GM18873 (cell line): ENCODE measurements at regions not wholly inside any gene's neighbourhood (a gene's known extent, or its start where the extent isn't known, plus 50 kb on each side); places are given as distances from the start of the nearest gene placed in this dataset.
"Not testable (repeated sequence)": the region's sequence is repeated elsewhere in the genome, so short reads cannot be mapped to it uniquely, and the experiment has no call there.

Experiments
- ATAC-seq: cut with Tn5 transposase; IDR thresholded peaks from one replicate; pipeline ENCODE4 v1.9.1; 2021; ENCODE audit warnings: mild to moderate bottlenecking, moderate library complexity, moderate number of reproducible peaks; ENCODE audit not compliant: unreplicated experiment, low FRiP score

GRCh38 chr1:4489486-4489885 lies 164.9 kb upstream of the AJAP1 start:
- ATAC-seq, result no peak

GRCh38 chr1:4489992-4490391 lies 164.4 kb upstream of the AJAP1 start:
- not testable (repeated sequence) for ATAC-seq

- no peak for ATAC-seq
Measured at GRCh38 chr1:4494027-4494426, 160.4 kb upstream of the AJAP1 start.

- no peak for ATAC-seq
Measured at GRCh38 chr1:4494558-4494957, 159.9 kb upstream of the AJAP1 start.

- no peak for ATAC-seq
Measured at GRCh38 chr1:4495809-4496208, 158.6 kb upstream of the AJAP1 start.

GRCh38 chr1:4500441-4500840 lies 154.0 kb upstream of the AJAP1 start:
- ATAC-seq, result no peak

DNA sequence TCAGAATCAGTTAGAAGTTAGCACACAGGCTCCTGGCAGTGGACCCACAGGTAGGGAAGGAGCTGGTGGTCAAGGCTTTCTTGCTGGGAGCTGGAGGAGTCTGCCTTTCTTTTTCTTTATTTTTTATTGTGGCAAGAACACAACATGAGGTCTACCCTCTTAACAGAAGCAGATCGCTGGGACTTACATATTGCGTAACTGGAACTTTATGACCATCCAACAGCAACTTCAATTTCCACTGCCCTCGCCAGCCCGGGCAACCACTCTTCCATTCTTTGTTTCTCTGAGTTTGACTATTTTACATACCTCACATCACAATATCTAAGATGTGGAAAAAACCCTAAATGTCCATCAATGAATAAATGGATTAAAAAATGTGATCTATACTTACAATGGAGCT lies 147.8 kb upstream of the AJAP1 start:
- ATAC-seq, result no peak

GRCh38 chr1:4509206-4509605 lies 145.2 kb upstream of the AJAP1 start:
- ATAC-seq, result no peak

DNA sequence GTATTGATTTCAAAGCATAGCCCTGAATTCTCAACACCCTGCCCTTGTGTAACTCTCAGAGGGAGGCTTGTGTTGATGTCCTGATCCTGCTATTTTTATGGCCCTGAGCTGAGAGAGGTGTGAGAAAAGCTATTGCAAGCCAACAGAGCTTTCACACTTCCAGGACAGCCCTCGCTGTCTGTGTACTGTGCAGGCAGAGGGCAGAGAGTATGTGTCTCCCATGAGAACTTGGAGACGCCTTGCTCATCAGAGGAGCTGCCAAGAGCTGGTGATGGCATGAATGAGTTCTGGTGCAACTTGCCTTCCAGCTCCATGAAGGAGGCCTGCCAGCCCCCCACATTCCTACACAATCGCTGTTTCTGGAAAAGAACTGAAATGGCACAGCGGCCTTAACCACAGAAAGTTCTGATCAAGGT lies 144.1 kb upstream of the AJAP1 start:
- no peak for ATAC-seq

DNA sequence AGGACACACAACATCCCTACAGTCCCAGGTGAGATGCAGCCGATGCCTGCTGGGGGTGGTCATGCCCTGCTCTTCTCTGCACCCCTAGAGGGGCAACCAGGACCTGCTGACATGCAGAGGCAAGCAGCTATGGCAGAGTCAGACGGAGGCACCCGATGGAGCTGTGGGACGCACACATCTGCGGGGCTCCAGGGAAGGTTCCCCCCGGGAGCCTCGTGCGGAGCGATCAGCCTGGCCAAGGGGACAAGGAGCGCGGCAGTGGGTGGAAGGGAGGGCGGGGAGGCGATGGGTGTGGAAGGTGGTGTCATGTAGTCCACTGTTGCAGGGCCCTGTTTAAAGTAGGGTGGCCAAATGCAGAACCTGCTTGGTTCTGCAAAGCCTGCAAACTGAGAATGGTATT lies 143.0 kb upstream of the AJAP1 start:
- no peak for ATAC-seq

DNA sequence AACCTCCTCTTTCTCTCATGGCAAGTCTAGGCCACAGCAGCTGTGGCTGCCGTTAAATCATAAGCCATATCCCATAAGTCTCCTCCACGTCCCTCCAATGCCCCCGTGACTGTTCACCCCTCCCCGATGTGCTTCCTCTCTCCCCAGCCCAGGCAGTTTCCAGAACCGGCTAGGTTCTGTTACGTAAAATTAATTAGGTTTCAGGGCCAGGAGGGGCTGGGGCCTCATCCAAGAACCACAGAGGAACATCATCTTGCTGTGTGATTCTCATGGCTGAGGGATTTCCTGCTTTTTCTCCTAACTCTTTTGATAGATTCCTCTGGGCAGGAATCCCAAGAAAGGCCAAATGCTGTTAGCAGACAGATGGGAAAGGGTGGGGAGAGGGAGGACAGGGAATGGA lies 141.8 kb upstream of the AJAP1 start:
- no peak for ATAC-seq

GRCh38 chr1:4513685-4514084 lies 140.7 kb upstream of the AJAP1 start:
- ATAC-seq, result no peak

GRCh38 chr1:4515727-4516289 lies 138.6 kb upstream of the AJAP1 start:
- no peak for ATAC-seq

DNA sequence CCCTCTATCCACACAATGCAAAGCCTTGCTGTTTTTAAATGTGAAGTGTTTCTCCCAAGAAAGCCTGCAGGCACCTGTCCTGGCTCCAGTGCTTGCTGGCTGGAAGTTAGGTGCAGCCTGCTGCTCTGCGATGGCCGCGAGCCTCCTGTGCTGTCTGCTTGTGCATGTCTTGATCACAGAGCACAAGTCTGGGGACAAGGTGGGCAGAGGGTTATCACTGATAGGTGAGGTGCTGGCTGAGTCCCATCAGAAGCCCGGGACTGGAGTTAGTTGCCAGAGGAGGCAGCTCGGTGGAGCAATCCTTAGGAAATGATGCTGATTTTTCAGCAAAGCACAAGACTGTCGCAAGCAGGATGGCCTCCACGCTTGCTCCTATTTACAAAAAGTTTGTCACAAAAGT lies 137.8 kb upstream of the AJAP1 start:
- no peak for ATAC-seq

DNA sequence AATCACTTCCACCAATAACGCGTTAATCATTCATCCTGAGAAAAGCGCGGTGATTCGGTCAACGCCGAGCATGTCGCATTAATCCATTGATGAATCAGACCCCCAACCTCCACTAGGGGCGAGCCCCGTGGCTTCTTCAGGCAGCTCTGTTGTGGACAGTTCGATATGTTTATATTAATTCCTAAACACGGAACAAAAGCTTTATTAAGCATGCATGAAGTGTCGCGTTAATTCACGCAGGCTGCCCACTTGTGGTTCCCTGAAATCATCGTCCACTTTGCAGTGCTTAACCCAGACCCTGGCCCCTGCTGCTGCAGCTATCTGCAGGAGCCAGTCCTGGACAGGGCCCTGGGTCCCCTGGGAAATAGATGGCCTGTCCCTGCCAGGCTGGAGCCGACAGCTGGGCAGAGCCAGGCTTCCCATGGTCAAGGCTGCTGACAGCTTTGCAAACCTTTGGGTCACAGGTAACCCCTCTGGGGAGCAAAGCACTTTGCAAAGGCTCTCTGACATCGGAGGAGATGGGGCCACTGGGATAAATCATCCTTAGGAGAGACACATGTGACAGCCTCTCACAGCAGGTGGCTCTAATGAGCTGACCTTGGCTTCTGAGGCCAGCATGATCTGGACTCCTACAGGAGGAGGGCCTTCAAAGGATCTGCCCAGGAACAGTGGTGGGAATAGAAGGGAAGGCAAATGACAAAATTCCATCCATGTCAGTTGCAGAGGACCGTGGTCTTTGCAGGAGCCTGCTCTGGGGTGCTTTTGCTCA lies 137.0 kb upstream of the AJAP1 start:
- no peak for ATAC-seq

DNA sequence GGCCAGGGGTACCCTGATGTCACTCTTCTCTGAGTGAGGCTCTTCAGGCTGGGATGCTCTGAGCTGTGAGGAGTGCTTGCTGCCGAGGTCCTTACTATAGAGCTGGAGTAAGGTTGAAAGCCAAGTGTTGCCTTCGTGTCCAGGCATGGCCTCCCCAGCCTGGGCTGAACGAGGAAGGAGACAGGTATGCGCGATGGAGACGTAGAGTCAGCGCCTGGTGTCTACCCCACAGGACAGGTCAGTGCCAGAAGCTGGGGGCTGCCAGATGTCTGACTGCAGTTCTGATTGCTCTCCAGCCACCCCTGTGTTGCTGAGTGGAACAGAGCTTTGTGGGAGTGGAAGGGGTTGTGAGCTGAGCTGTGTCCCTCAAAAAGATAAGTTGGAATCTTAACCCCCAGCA lies 135.8 kb upstream of the AJAP1 start:
- ATAC-seq, result no peak

GRCh38 chr1:4519954-4520353 lies 134.5 kb upstream of the AJAP1 start:
- no peak for ATAC-seq

GRCh38 chr1:4523551-4523950 lies 130.9 kb upstream of the AJAP1 start:
- no peak for ATAC-seq

DNA sequence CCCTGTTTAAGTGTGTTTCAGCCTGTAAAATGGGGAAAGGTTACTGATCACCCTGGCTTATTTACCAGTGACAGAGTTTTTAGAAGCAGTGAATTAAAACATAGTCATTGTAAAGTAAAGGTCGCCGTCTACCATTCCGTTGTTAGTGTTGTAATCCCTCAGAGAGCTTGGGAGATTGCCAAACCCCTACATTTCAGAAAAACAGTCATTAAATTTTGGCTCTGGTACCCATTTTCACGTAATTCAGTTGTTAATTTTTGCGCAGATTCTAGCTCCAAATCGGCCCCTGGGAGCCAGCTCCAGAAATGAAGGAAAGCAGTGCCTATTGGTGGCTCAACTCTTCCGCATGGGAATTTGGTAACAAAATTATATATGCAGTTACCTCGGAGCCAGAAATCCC lies 127.7 kb upstream of the AJAP1 start:
- ATAC-seq, result no peak

DNA sequence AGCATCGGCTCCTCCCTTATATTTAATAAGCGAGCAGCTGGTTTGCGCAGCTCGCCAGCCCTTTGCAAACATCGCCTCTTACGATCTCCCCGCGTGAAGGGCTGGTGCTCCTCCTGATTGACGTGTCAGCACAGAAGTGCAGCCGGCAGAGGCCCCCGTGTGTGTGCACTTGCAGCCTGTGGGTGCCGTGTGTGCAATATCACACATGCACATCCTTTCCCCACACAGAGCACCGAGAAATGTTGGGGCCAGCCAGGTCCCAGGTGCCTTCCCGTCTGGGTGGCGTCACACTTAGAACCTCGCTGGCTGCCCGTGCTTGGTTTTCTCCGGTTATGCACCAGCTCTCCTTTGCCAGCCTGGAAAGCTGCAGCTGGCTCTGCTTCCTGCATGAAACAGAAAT lies 126.6 kb upstream of the AJAP1 start:
- no peak for ATAC-seq

GRCh38 chr1:4528590-4528989 lies 125.8 kb upstream of the AJAP1 start:
- no peak for ATAC-seq

DNA sequence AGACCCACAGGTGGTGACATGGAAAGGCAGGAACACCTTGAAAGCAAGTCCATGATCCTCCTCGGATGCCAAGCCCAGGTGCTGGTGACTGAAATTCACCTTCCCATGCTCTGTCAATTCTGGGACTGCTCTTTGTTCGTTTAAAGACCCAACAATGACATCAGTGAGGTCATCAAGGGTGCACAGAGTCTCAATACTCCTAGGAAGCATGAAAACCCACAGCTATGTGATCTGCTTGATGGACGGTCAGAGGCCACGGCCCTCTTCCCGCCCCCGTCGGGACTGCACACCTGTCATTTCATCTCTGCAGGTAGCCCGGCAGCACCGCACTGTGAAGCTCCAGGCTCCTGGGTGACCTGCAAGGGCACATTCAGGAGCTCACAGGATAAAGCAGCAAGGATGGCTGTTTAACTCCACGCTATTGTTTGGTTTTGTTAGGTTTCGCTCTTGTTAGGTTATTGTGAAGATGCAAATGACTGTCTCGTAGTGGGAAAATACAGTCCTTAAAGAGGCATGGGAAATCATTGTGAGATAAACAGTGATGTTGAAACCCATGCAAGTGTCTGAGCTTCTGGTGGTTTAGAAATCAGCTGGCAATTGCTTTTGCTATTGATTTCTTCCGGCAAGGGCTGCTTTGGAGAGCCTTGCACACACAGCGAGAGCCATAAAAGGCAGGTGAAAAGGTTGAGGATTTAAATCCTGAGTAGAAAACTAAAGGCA lies 124.8 kb upstream of the AJAP1 start:
- no peak for ATAC-seq
